Trophoblast cell (in vitro differentiated cells and primary cell): ENCODE measurements at regions not wholly inside any gene's neighbourhood (a gene's known extent, or its start where the extent isn't known, plus 50 kb on each side); places are given as distances from the start of the nearest gene placed in this dataset.

Experiments
- DNase-seq, 2 donors: peaks; one replicate each; pipeline ENCODE4 v3.0.0-alpha.2; 2016
- H2AFZ ChIP-seq: 2 replicates; pipeline ENCODE4 v1.6.1; 2013; ENCODE audit warnings: low read length, moderate library complexity, mild to moderate bottlenecking; ENCODE audit not compliant: insufficient read depth, poor library complexity
- H2AK5ac ChIP-seq: 2 replicates; pipeline ENCODE4 v1.6.1; 2013; ENCODE audit warnings: mild to moderate bottlenecking, low read length
- H2BK120ac ChIP-seq: 2 replicates; pipeline ENCODE4 v1.6.1; 2013; ENCODE audit warnings: low read length, mild to moderate bottlenecking, moderate library complexity; ENCODE audit not compliant: insufficient read depth, poor library complexity
- H2BK12ac ChIP-seq: 2 replicates; pipeline ENCODE4 v1.6.1; 2013; ENCODE audit warnings: mild to moderate bottlenecking, low read length, moderate library complexity
- H2BK5ac ChIP-seq: 2 replicates; pipeline ENCODE4 v1.6.1; 2013; ENCODE audit warnings: low read length, low read depth, moderate library complexity, mild to moderate bottlenecking; ENCODE audit not compliant: poor library complexity
- H3K14ac ChIP-seq: 2 replicates; pipeline ENCODE4 v1.6.1; 2013; ENCODE audit warnings: mild to moderate bottlenecking, low read length
- H3K18ac ChIP-seq: 2 replicates; pipeline ENCODE4 v1.6.1; 2013; ENCODE audit warnings: mild to moderate bottlenecking, low read length
- H3K23ac ChIP-seq: 2 replicates; pipeline ENCODE4 v1.6.1; 2013; ENCODE audit warnings: low read length
- H3K27ac ChIP-seq: 2 replicates; pipeline ENCODE4 v1.5.1; 2013; ENCODE audit warnings: low read depth, mild to moderate bottlenecking, inconsistent platforms, low read length, moderate library complexity
- H3K27me3 ChIP-seq: 2 replicates; pipeline ENCODE4 v1.6.1; 2013; ENCODE audit warnings: inconsistent platforms, mild to moderate bottlenecking, low read length, moderate library complexity; ENCODE audit not compliant: insufficient read depth
- H3K36me3 ChIP-seq, 2 experiments: 1 replicate in 1 of 2; 2 replicates in 1 of 2; pipeline ENCODE4 v1.6.1; 2013; ENCODE audit warnings: low read length in 2 of 2, mild to moderate bottlenecking in 2 of 2, moderate library complexity in 1 of 2; ENCODE audit not compliant: insufficient read depth in 2 of 2, control insufficient read depth in 1 of 2
- H3K4ac ChIP-seq: 2 replicates; pipeline ENCODE4 v1.6.1; 2013; ENCODE audit warnings: low read depth, mild to moderate bottlenecking, low read length, moderate library complexity
- H3K4me1 ChIP-seq, 2 experiments: 1 replicate in 1 of 2; 2 replicates in 1 of 2; pipeline ENCODE4 v1.6.1; 2013; ENCODE audit warnings: low read length in 2 of 2, mild to moderate bottlenecking in 2 of 2, moderate library complexity in 1 of 2; ENCODE audit not compliant: insufficient read depth in 2 of 2, control insufficient read depth in 1 of 2
- H3K4me2 ChIP-seq: 2 replicates; pipeline ENCODE4 v1.6.1; 2013; ENCODE audit warnings: inconsistent platforms, mild to moderate bottlenecking, low read length, moderate library complexity
- H3K4me3 ChIP-seq: 2 replicates; pipeline ENCODE4 v1.5.1; 2013; ENCODE audit warnings: mild to moderate bottlenecking, low read depth, low read length, inconsistent platforms
- H3K79me1 ChIP-seq: one replicate; pipeline ENCODE4 v1.6.1; 2013; ENCODE audit warnings: low read length
- H3K79me2 ChIP-seq: 2 replicates; pipeline ENCODE4 v1.6.1; 2013; ENCODE audit warnings: low read length, mild to moderate bottlenecking; ENCODE audit not compliant: control insufficient read depth, insufficient read depth, poor library complexity
- H3K9ac ChIP-seq: 2 replicates; pipeline ENCODE4 v1.6.1; 2013; ENCODE audit warnings: mild to moderate bottlenecking, low read length
- H3K9me3 ChIP-seq: 2 replicates; pipeline ENCODE4 v1.6.1; 2013; ENCODE audit warnings: low read depth, mild to moderate bottlenecking, control low read depth, inconsistent platforms, low read length; ENCODE audit not compliant: insufficient read depth
- H4K12ac ChIP-seq: 2 replicates; pipeline ENCODE4 v1.6.1; 2013; ENCODE audit warnings: low read depth, mild to moderate bottlenecking, low read length, moderate library complexity
- H4K8ac ChIP-seq: 2 replicates; pipeline ENCODE4 v1.6.1; 2013; ENCODE audit warnings: low read depth, mild to moderate bottlenecking, low read length, moderate library complexity
- H4K91ac ChIP-seq: one replicate; pipeline ENCODE4 v1.6.1; 2013; ENCODE audit warnings: low read depth, mild to moderate bottlenecking, low read length, moderate library complexity
- WGBS: extraction: QIAGEN DNeasy Blood & Tissue Kit; methylation state at CpG from one replicate; pipeline ENCODE4 v1.1.7; 2013; ENCODE audit warnings: missing lambda C conversion rate; ENCODE audit not compliant: insufficient read length, insufficient coverage; ENCODE audit errors: extremely low coverage; 5-methylcytosine and 5-hydroxymethylcytosine counted together

DNA sequence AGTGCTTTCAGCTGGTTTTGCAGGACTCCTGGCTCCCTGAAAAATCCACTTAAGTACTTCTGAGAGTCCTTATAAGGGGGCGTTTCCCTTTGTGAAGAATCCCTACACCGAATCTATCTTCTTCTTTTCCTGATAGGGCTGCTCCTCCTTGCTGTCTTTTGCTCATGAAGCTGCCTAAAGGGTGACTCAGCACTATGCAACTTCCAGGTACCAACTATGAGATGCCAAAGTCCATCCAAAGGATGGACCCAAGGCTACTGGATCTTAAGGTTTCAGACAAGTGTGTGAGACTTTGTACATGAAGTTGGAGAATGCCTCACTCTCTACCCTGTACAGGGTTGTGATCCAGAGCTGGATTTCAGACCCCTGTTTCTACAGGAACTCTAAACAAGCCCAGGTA lies 485.0 kb upstream of the FAT1 start:
- H2BK120ac ChIP-seq: no peak overlapping the region
- H4K12ac ChIP-seq: no peak overlapping the region
- no peak overlapping the region for H2BK12ac ChIP-seq
- H3K4me1 ChIP-seq: no peaks in the 10 kb centered on the region
- H3K4me3 ChIP-seq: no peak overlapping the region
- H4K91ac ChIP-seq: no peak overlapping the region
- no peak overlapping the region for H3K14ac ChIP-seq
- H3K79me1 ChIP-seq: no peaks in the 10 kb centered on the region
- H3K23ac ChIP-seq: no peak overlapping the region
- no peak overlapping the region for H3K4me2 ChIP-seq
- no peak overlapping the region for H3K4ac ChIP-seq
- no peak overlapping the region for H2BK5ac ChIP-seq
- no peaks in the 10 kb centered on the region for H3K79me2 ChIP-seq
- no peak overlapping the region for H2AFZ ChIP-seq
- H3K27me3 ChIP-seq: no peaks in the 10 kb centered on the region
- DNase-seq: no peak
- no peak overlapping the region for H3K18ac ChIP-seq
- no peak overlapping the region for H3K27ac ChIP-seq
- H3K9ac ChIP-seq: no peak overlapping the region
- no peak overlapping the region for H4K8ac ChIP-seq
- H2AK5ac ChIP-seq: no peak overlapping the region
- no peaks in the 10 kb centered on the region for H3K9me3 ChIP-seq
- no peaks in the 10 kb centered on the region for H3K36me3 ChIP-seq
- no CpG with 5 or more reads among the region's 2 CpGs for WGBS

DNA sequence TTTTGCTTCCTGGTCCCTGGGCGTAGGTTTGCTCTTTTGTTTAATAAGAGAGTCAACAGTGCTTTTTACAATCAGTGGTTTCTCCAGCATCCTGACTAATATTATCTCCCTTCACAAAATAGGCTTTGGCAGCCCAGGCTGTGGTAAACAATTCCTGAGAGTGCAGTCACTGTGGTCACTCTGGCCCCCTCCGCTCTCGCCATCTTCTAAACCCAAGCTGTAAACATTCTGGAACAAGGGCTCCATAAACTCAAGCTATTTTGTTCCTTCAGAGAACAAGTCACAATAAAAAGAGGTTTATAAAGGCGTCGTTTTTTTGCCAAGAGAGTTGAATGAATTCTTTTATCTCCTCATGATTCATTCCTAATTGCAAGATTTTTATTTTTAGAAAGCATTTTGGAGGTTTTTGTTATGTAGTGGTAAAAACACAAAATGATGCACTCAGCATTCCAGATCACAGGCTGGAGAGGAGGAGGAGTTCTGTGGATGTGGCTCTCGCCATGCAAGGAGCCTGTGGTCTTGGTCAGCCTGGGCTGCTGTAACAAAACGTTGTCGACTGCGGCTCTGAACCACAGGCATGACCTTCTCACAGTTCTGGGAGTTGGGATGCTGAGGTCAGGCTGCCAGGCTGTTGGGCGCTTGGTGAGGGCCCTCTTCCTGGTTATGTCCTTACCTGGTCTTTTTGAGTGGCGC lies 486.4 kb upstream of the FAT1 start:
- Histone ChIP-seq H2AK5ac (no peak overlapping the region), H3K27ac (no peak overlapping the region), H3K36me3 (no peaks in the 10 kb centered on the region), H3K4ac (no peak overlapping the region), H2BK120ac (no peak overlapping the region), H2BK5ac (no peak overlapping the region), H4K8ac (no peak overlapping the region), H4K91ac (no peak overlapping the region), H3K23ac (no peak overlapping the region), H2BK12ac (no peak overlapping the region), H3K79me1 (no peaks in the 10 kb centered on the region), H2AFZ (no peak overlapping the region), H3K79me2 (no peaks in the 10 kb centered on the region), H3K4me3 (no peak overlapping the region), H3K9ac (no peak overlapping the region), H3K18ac (no peak overlapping the region), H4K12ac (no peak overlapping the region), H3K14ac (no peak overlapping the region), H3K4me1 (no peaks in the 10 kb centered on the region), H3K4me2 (no peak overlapping the region), H3K9me3 (no peaks in the 10 kb centered on the region), H3K27me3 (no peaks in the 10 kb centered on the region)
- no CpG with 5 or more reads among the region's 11 CpGs for WGBS
- DNase-seq: no peak

DNA sequence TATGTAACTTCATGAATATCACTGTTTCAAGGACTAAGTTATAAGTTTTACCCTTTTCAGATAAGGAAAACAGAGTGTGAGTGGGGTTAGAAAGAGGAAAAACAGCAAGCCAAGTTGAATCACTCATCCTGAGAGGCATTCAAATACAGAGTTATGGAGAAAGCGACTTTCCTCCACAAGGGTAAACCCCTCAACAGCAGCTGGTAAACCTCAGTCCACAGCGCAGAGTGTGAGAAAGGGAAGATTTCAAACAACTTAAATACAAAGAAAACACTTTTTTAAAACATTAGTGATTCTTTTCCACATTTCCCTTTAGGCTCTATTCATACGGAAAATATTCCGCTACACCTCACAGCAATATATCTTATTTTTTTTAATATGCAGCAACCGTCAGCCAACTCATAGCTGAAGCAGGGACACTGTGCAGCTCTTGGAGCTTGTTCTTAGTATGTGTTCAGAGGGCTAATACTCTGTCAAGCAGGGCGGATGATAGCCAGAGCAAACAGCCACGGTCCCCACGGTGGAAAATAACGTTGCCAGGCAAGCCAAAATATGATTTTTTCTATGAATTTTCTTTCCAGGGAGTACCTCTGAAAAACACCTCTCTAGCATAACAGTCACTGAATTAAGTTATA lies 488.9 kb upstream of the FAT1 start:
- no peaks in the 10 kb centered on the region for H3K27me3 ChIP-seq
- H3K27ac ChIP-seq: no peak overlapping the region
- DNase-seq: no peak
- H3K79me2 ChIP-seq: no peaks in the 10 kb centered on the region
- H3K4me1 ChIP-seq: no peaks in the 10 kb centered on the region
- no peak overlapping the region for H3K4me3 ChIP-seq
- H3K4ac ChIP-seq: no peak overlapping the region
- WGBS: no CpG with 5 or more reads among the region's 9 CpGs
- no peak overlapping the region for H3K14ac ChIP-seq
- no peak overlapping the region for H4K91ac ChIP-seq
- H2BK5ac ChIP-seq: no peak overlapping the region
- no peak overlapping the region for H2BK120ac ChIP-seq
- no peaks in the 10 kb centered on the region for H3K9me3 ChIP-seq
- no peak overlapping the region for H3K9ac ChIP-seq
- H3K4me2 ChIP-seq: no peak overlapping the region
- H2BK12ac ChIP-seq: no peak overlapping the region
- no peak overlapping the region for H4K12ac ChIP-seq
- no peaks in the 10 kb centered on the region for H3K79me1 ChIP-seq
- no peak overlapping the region for H2AFZ ChIP-seq
- no peak overlapping the region for H3K23ac ChIP-seq
- no peak overlapping the region for H3K18ac ChIP-seq
- no peak overlapping the region for H4K8ac ChIP-seq
- no peak overlapping the region for H2AK5ac ChIP-seq
- H3K36me3 ChIP-seq: no peaks in the 10 kb centered on the region

DNA sequence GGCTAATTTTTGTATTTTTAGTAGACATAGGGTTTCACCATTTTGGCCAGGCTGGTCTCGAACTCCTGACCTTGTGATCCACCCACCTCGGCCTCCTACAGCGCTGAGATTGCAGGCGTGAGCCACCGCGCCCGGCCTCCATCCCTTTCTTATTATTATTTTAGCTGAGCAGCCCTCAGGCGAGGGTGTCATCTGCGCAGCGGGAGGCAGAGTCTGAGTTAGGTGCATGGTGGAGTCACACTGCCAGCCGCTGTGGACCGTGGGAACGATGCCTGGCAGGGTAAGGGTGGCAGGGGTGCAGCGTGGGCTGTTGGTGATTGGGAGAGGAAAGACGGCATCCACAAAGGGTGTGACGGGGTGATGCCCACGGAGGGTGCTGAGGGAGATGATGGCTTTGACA lies 491.8 kb upstream of the FAT1 start:
- Histone ChIP-seq H2AK5ac (no peak overlapping the region), H3K79me2 (no peaks in the 10 kb centered on the region), H3K36me3 (no peaks in the 10 kb centered on the region), H3K27me3 (no peaks in the 10 kb centered on the region), H3K18ac (no peak overlapping the region), H2BK12ac (no peak overlapping the region), H4K8ac (no peak overlapping the region), H2AFZ (no peak overlapping the region), H3K9me3 (no peaks in the 10 kb centered on the region), H3K4me1 (no peaks in the 10 kb centered on the region), H4K12ac (no peak overlapping the region), H3K79me1 (no peaks in the 10 kb centered on the region), H3K14ac (no peak overlapping the region), H2BK120ac (no peak overlapping the region), H3K23ac (no peak overlapping the region), H3K4me3 (no peak overlapping the region), H3K4me2 (no peak overlapping the region), H4K91ac (no peak overlapping the region), H3K9ac (no peak overlapping the region), H2BK5ac (no peak overlapping the region), H3K27ac (no peak overlapping the region), H3K4ac (no peak overlapping the region)
- no peak for DNase-seq
- WGBS: no CpG with 5 or more reads among the region's 17 CpGs
